ENCODE measurements at regions not wholly inside any gene's neighbourhood (a gene's known extent, or its start where the extent isn't known, plus 50 kb on each side); places are given as distances from the start of the nearest gene placed in this dataset.

DNA sequence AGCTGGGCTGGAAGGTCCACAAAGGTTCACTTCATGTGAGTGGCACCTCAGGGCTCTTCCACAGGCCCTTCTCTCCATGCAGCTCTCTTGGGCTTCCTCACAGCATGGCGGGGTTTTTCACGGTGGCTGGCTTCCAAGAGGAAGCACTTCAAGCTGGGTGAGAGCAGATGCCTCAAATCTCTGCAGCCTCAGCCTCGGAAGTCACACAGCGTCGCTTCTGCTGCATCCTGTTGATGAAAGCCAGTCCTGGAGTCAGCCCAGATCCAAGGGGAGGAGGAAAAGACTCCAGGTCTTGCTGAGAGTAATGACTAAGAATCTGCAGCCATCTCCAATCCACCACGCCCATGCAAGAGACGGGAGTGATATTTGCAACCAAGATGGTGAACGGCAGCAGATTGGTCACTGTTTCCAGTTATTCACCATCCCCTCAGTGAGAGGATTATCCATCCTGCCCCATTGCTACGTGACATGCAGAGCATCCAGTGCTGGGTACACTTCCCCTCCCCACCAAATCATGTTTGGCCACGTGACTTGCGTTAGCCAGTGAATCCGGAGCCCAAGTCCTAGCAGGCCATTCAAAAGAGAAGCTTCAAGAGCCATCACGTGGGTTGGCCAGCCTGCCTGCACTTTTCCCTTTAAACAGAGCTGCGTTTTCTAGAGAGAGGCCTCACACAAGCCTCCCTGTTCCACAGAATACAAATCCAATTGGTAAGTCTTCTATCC is 173.9 kb downstream of the C9orf50 start:
- TF ChIP-seq, protein P1, sequence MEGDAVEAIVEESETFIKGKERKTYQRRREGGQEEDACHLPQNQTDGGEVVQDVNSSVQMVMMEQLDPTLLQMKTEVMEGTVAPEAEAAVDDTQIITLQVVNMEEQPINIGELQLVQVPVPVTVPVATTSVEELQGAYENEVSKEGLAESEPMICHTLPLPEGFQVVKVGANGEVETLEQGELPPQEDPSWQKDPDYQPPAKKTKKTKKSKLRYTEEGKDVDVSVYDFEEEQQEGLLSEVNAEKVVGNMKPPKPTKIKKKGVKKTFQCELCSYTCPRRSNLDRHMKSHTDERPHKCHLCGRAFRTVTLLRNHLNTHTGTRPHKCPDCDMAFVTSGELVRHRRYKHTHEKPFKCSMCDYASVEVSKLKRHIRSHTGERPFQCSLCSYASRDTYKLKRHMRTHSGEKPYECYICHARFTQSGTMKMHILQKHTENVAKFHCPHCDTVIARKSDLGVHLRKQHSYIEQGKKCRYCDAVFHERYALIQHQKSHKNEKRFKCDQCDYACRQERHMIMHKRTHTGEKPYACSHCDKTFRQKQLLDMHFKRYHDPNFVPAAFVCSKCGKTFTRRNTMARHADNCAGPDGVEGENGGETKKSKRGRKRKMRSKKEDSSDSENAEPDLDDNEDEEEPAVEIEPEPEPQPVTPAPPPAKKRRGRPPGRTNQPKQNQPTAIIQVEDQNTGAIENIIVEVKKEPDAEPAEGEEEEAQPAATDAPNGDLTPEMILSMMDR (IDR thresholded peaks at IDR 0.05) = no peak
- no peak for TF ChIP-seq POLR2A (IDR thresholded peaks at IDR 0.05)
- no peak for TF ChIP-seq POLR2AphosphoS5 (IDR thresholded peaks at IDR 0.05)
- TF ChIP-seq EP300 (IDR thresholded peaks at IDR 0.05) = no peak
